ENCODE measurements at regions not wholly inside any gene's neighbourhood (a gene's known extent, or its start where the extent isn't known, plus 50 kb on each side); places are given as distances from the start of the nearest gene placed in this dataset.

- no peak for TF ChIP-seq BACH2 (CRISPR knock-in tag; IDR thresholded peaks at IDR 0.05; ENCODE audit: borderline replicate concordance)
- TF ChIP-seq ZNF70 (CRISPR knock-in tag; IDR thresholded peaks at IDR 0.05), result no peak
- TF ChIP-seq CSDC2 (CRISPR knock-in tag; IDR thresholded peaks at IDR 0.05), result no peak
- TF ChIP-seq ISL1 (CRISPR knock-in tag; IDR thresholded peaks at IDR 0.05), result no peak
- no peak for TF ChIP-seq OSR1 (CRISPR knock-in tag; IDR thresholded peaks at IDR 0.05)
- no peak for TF ChIP-seq TSHZ2 (CRISPR knock-in tag; IDR thresholded peaks at IDR 0.05)
- no peak for TF ChIP-seq GLIS3 (CRISPR knock-in tag; IDR thresholded peaks at IDR 0.05)
- TF ChIP-seq SNAI2 (CRISPR knock-in tag; IDR thresholded peaks at IDR 0.05), result no peak
- TF ChIP-seq ZC3H10 (CRISPR knock-in tag; IDR thresholded peaks at IDR 0.05), result no peak
- no peak for TF ChIP-seq CSRNP3 (CRISPR knock-in tag; IDR thresholded peaks at IDR 0.05)
- TF ChIP-seq POU6F1 (CRISPR knock-in tag; IDR thresholded peaks at IDR 0.05; ENCODE audit: borderline replicate concordance, low read depth), result no peak
- TF ChIP-seq ZNF565 (CRISPR knock-in tag; conservative IDR thresholded peaks at IDR 0.05; ENCODE audit: low read depth), result no peak
- TF ChIP-seq TCF4 (CRISPR knock-in tag; IDR thresholded peaks at IDR 0.05; ENCODE audit: borderline replicate concordance), result no peak
- no peak for ATAC-seq
Measured at GRCh38 chr12:111175396-111176094, 193.3 kb downstream of the PHETA1 start.

- TF ChIP-seq TCF4 (CRISPR knock-in tag; IDR thresholded peaks at IDR 0.05; ENCODE audit: borderline replicate concordance) (no peak), TSHZ2 (CRISPR knock-in tag; IDR thresholded peaks at IDR 0.05) (no peak), ESRRG (CRISPR knock-in tag; IDR thresholded peaks at IDR 0.05) (no peak), ZFP3 (CRISPR knock-in tag; IDR thresholded peaks at IDR 0.05) (no peak), PPARA (CRISPR knock-in tag; IDR thresholded peaks at IDR 0.05; ENCODE audit: borderline replicate concordance) (no peak), ZNF565 (CRISPR knock-in tag; conservative IDR thresholded peaks at IDR 0.05; ENCODE audit: low read depth) (no peak), ZC3H10 (CRISPR knock-in tag; IDR thresholded peaks at IDR 0.05) (no peak), SNAI2 (CRISPR knock-in tag; IDR thresholded peaks at IDR 0.05) (no peak), RARB (CRISPR knock-in tag; IDR thresholded peaks at IDR 0.05) (no peak), GLIS3 (CRISPR knock-in tag; IDR thresholded peaks at IDR 0.05) (no peak), CREB5 (CRISPR knock-in tag; IDR thresholded peaks at IDR 0.05; ENCODE audit: low read depth) (no peak), OSR1 (CRISPR knock-in tag; IDR thresholded peaks at IDR 0.05) (no peak), PATZ1 (CRISPR knock-in tag; IDR thresholded peaks at IDR 0.05; ENCODE audit: borderline replicate concordance) (no peak)
- no peak for ATAC-seq
Measured at GRCh38 chr12:111174961-111175345, 193.9 kb downstream of the PHETA1 start.
